LNCaP clone FGC (cell line): ENCODE measurements at regions not wholly inside any gene's neighbourhood (a gene's known extent, or its start where the extent isn't known, plus 50 kb on each side); places are given as distances from the start of the nearest gene placed in this dataset.

Experiments
- DNase-seq: peaks from one replicate; pipeline ENCODE4 v3.0.0-alpha.2; 2011; ENCODE audit warnings: low read depth
- H3K4me3 ChIP-seq: 2 replicates; pipeline ENCODE4 v1.5.1; 2011; ENCODE audit warnings: mild to moderate bottlenecking, low read depth, low read length, control low read depth
- CTCF ChIP-seq: IDR thresholded peaks from 2 replicates; pipeline ENCODE4 v1.5.1; 2012; ENCODE audit warnings: mild to moderate bottlenecking; ENCODE audit not compliant: control insufficient read depth, insufficient read depth; ENCODE audit errors: extremely low read depth

- no peak for DNase-seq
- no peak overlapping the region for H3K4me3 ChIP-seq
- TF ChIP-seq CTCF = no peak
Measured at GRCh38 chr3:176469694-176470205, 727.5 kb downstream of the TBL1XR1 start.

GRCh38 chr3:176463610-176464009 lies 733.7 kb downstream of the TBL1XR1 start:
- DNase-seq = no peak
- TF ChIP-seq CTCF = no peak
- no peak overlapping the region for H3K4me3 ChIP-seq

GRCh38 chr3:176447369-176447768 lies 749.9 kb downstream of the TBL1XR1 start:
- DNase-seq = no peak
- H3K4me3 ChIP-seq = no peak overlapping the region
- no peak for TF ChIP-seq CTCF

GRCh38 chr3:176442326-176442725 lies 755.0 kb downstream of the TBL1XR1 start:
- TF ChIP-seq CTCF = no peak
- H3K4me3 ChIP-seq = no peak overlapping the region
- DNase-seq = no peak

GRCh38 chr3:176439729-176440128 lies 757.6 kb downstream of the TBL1XR1 start:
- DNase-seq = no peak
- H3K4me3 ChIP-seq = no peak overlapping the region
- TF ChIP-seq CTCF = no peak

- H3K4me3 ChIP-seq = no peak overlapping the region
- DNase-seq = no peak
- no peak for TF ChIP-seq CTCF
Measured at GRCh38 chr3:176431991-176432390, 765.3 kb downstream of the TBL1XR1 start.

GRCh38 chr3:176431038-176431418 lies 766.3 kb downstream of the TBL1XR1 start:
- no peak for DNase-seq
- no peak overlapping the region for H3K4me3 ChIP-seq
- no peak for TF ChIP-seq CTCF
